Panc1 (cell line): ENCODE measurements at regions not wholly inside any gene's neighbourhood (a gene's known extent, or its start where the extent isn't known, plus 50 kb on each side); places are given as distances from the start of the nearest gene placed in this dataset.

ENCODE experiments used
- CTCF ChIP-seq: fragments of 450-650 bp; IDR thresholded peaks from 2 replicates; pipeline ENCODE4 v1.5.1; 2017; ENCODE audit warnings: mild to moderate bottlenecking
- POLR2AphosphoS5 ChIP-seq: IDR thresholded peaks from 2 replicates; pipeline ENCODE4 v1.6.1; 2012; ENCODE audit warnings: mild to moderate bottlenecking, low read depth, low read length, moderate library complexity
- REST ChIP-seq, 2 experiments: IDR thresholded peaks; 2 replicates each; pipeline ENCODE4 v1.6.1; 2011 to 2012; ENCODE audit warnings: low read depth in 2 of 2, control low read depth in 1 of 2, low read length in 1 of 2, mild to moderate bottlenecking in 1 of 2, moderate library complexity in 1 of 2; ENCODE audit not compliant: insufficient read depth in 1 of 2
- SIN3A ChIP-seq: IDR thresholded peaks from 2 replicates; pipeline ENCODE4 v1.6.1; 2012; ENCODE audit warnings: low read depth, mild to moderate bottlenecking, low read length, moderate library complexity, borderline replicate concordance; ENCODE audit not compliant: insufficient read depth
- TCF7L2 ChIP-seq: IDR thresholded peaks from 2 replicates; pipeline ENCODE4 v1.6.1; 2011; ENCODE audit warnings: mild to moderate bottlenecking, low read depth, low read length, inconsistent platforms

- TF ChIP-seq POLR2AphosphoS5 (no peak), REST (IDR thresholded peaks at IDR 0.05; ENCODE audit: insufficient read depth in 1 of 2, low read depth in 2 of 2, low read length in 1 of 2) (no peak), CTCF (no peak), TCF7L2 (no peak), SIN3A (no peak)
Observed at GRCh38 chr2:120966510-120967254, 231.0 kb downstream of the GLI2 start.
